OCI-LY3 (cell line): ENCODE measurements at regions not wholly inside any gene's neighbourhood (a gene's known extent, or its start where the extent isn't known, plus 50 kb on each side); places are given as distances from the start of the nearest gene placed in this dataset.

ENCODE experiments used
- CTCF ChIP-seq: fragments of 200-600, 300-600 bp; sonication (generic); IDR thresholded peaks from 2 replicates; pipeline ENCODE4 v1.5.1; 2014; ENCODE audit warnings: antibody characterized with exemption, low read length, low read depth
- EZH2phosphoT487 ChIP-seq: fragments of 200-600 bp; shearing (Covaris generic); IDR thresholded peaks from 2 replicates; pipeline ENCODE4 v1.6.1; 2018; ENCODE audit warnings: antibody characterized with exemption, mixed run types, low read depth

GRCh38 chr1:209386156-209386555, 197.4 kb upstream of the CAMK1G start:
- TF ChIP-seq CTCF: no peak
- no peak for TF ChIP-seq EZH2phosphoT487
